H1 (cell line): ENCODE measurements at regions not wholly inside any gene's neighbourhood (a gene's known extent, or its start where the extent isn't known, plus 50 kb on each side); places are given as distances from the start of the nearest gene placed in this dataset.

Experiments used
- BCL11A ChIP-seq, 2 experiments: IDR thresholded peaks; one replicate each; pipeline ENCODE4 v1.6.1; 2011; ENCODE audit warnings: low read depth in 2 of 2, low read length in 2 of 2, mild to moderate bottlenecking in 2 of 2
- BRCA1 ChIP-seq: IDR thresholded peaks from 2 replicates; pipeline ENCODE4 v1.6.1; 2012; ENCODE audit warnings: low read depth, low read length, improper control_type of control experiment
- CREB1 ChIP-seq: IDR thresholded peaks from 2 replicates; pipeline ENCODE4 v1.6.1; 2012; ENCODE audit warnings: inconsistent platforms
- EP300 ChIP-seq, 2 experiments: IDR thresholded peaks; 1 replicate in 1 of 2; 2 replicates in 1 of 2; pipeline ENCODE4 v1.6.1; 2011 to 2012; ENCODE audit warnings: low read depth in 2 of 2, low read length in 2 of 2, mild to moderate bottlenecking in 2 of 2, borderline replicate concordance in 1 of 2, inconsistent platforms in 1 of 2, moderate library complexity in 1 of 2
- GABPA ChIP-seq: IDR thresholded peaks from 2 replicates; pipeline ENCODE4 v1.6.1; 2011; ENCODE audit warnings: mild to moderate bottlenecking, low read length, moderate library complexity, borderline replicate concordance; ENCODE audit not compliant: insufficient read depth
- JUND ChIP-seq: IDR thresholded peaks from 2 replicates; pipeline ENCODE4 v1.6.1; 2011; ENCODE audit warnings: mild to moderate bottlenecking, improper control_type of control experiment, low read length
- SRF ChIP-seq: IDR thresholded peaks from 2 replicates; pipeline ENCODE4 v1.6.1; 2011; ENCODE audit warnings: mild to moderate bottlenecking, low read depth, low read length, moderate library complexity

DNA sequence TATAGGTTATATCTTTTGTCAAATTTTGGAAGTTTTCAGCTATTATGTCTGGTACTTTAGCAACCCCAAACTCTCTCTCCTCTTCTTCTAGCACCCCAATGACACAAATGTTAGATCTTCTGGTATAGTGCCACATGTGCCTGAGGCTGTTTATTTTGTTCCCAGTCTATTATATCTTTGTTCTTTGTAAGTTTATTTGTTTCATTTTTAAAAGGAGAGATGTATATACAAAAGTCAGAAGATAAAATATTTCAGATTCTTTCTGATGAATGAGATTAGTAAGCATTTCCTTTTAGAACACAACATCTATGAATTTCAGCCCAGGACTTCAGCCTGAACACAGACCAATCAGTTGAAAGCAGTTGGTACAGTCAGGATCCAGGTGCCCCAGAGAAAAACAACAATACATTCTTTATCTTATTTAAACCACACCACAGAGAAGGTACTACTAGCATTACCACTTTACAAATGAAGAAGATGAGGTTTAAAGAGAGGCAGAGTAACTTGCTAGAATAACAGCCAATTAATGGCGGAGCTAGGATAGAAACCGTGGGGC is 114.1 kb upstream of the BTG1 start (continued):
- no peak for TF ChIP-seq JUND
- no peak for TF ChIP-seq BCL11A (IDR thresholded peaks at IDR 0.05; ENCODE audit: low read depth in 2 of 2, low read length in 2 of 2)
- no peak for TF ChIP-seq GABPA
- TF ChIP-seq BRCA1, result no peak
- TF ChIP-seq CREB1, result no peak
- no peak for TF ChIP-seq EP300 (IDR thresholded peaks at IDR 0.05; ENCODE audit: borderline replicate concordance in 1 of 2, low read depth in 2 of 2, low read length in 2 of 2)
- no peak for TF ChIP-seq SRF
